ENCODE measurements at regions not wholly inside any gene's neighbourhood (a gene's known extent, or its start where the extent isn't known, plus 50 kb on each side); places are given as distances from the start of the nearest gene placed in this dataset.

GRCh38 chr16:85989376-85989775, 90.4 kb downstream of the IRF8 start:
- intact Hi-C loops (cut with DNase I) = no loop called here
- DNase-seq (ENCODE audit: missing footprints) (no peak), ATAC-seq (no peak)

GRCh38 chr16:85989863-85990643, 91.1 kb downstream of the IRF8 start:
- no peak for DNase-seq (ENCODE audit: missing footprints)
- no peak for ATAC-seq
- intact Hi-C loops (cut with DNase I) = no loop called here

- ATAC-seq (no peak), DNase-seq (ENCODE audit: missing footprints) (no peak)
- intact Hi-C loops (cut with DNase I) = no loop called here
Observed at GRCh38 chr16:85990861-85991301, 91.9 kb downstream of the IRF8 start.

GRCh38 chr16:85991425-85991824, 92.5 kb downstream of the IRF8 start:
- DNase-seq (ENCODE audit: missing footprints) = no peak
- intact Hi-C loops (cut with DNase I) = no loop called here
- ATAC-seq = no peak

- ATAC-seq (no peak), DNase-seq (ENCODE audit: missing footprints) (no peak)
- intact Hi-C loops (cut with DNase I) = no loop called here
Observed at GRCh38 chr16:85991856-85992255, 92.9 kb downstream of the IRF8 start.

GRCh38 chr16:85992359-85992758, 93.4 kb downstream of the IRF8 start:
- DNase-seq (ENCODE audit: missing footprints) (no peak), ATAC-seq (no peak)
- intact Hi-C loops (cut with DNase I) = no loop called here

GRCh38 chr16:85992779-85993178, 93.8 kb downstream of the IRF8 start:
- intact Hi-C loops (cut with DNase I) = no loop called here
- ATAC-seq (no peak), DNase-seq (ENCODE audit: missing footprints) (no peak)

- intact Hi-C loops (cut with DNase I) = no loop called here
- no peak for DNase-seq (ENCODE audit: missing footprints)
- no peak for ATAC-seq
Observed at GRCh38 chr16:85994492-85995490, 95.8 kb downstream of the IRF8 start.

GRCh38 chr16:85995541-85996423, 96.8 kb downstream of the IRF8 start:
- ATAC-seq = no peak

GRCh38 chr16:85996843-85997242, 97.9 kb downstream of the IRF8 start:
- intact Hi-C loops (cut with DNase I) = no loop called here
- DNase-seq (ENCODE audit: missing footprints) (no peak), ATAC-seq (no peak)

More at GRCh38 chr16:85995541-85996423, 96.8 kb downstream of the IRF8 start:
- no peak for DNase-seq (ENCODE audit: missing footprints)
- intact Hi-C loops (cut with DNase I) = no loop called here

- intact Hi-C loops (cut with DNase I) = no loop called here
- no peak for ATAC-seq
- no peak for DNase-seq (ENCODE audit: missing footprints)
Observed at GRCh38 chr16:85998171-85998867, 99.4 kb downstream of the IRF8 start.

- intact Hi-C loops (cut with DNase I) = no loop called here
Observed at GRCh38 chr16:85998868-85999729, 100.1 kb downstream of the IRF8 start.

GRCh38 chr16:85999778-86000177, 100.8 kb downstream of the IRF8 start:
- intact Hi-C loops (cut with DNase I) = no loop called here
- no peak for ATAC-seq

More at GRCh38 chr16:85998868-85999729, 100.1 kb downstream of the IRF8 start:
- ATAC-seq = no peak
- no peak for DNase-seq (ENCODE audit: missing footprints)

GRCh38 chr16:86002178-86002900, 103.4 kb downstream of the IRF8 start:
- DNase-seq (ENCODE audit: missing footprints) (no peak), ATAC-seq (no peak)
- intact Hi-C loops (cut with DNase I) = no loop called here

More at GRCh38 chr16:85999778-86000177, 100.8 kb downstream of the IRF8 start:
- DNase-seq (ENCODE audit: missing footprints) = no peak

- no peak for DNase-seq (ENCODE audit: missing footprints)
- intact Hi-C loops (cut with DNase I) = no loop called here
- ATAC-seq = no peak
Observed at GRCh38 chr16:86007524-86007923, 108.6 kb downstream of the IRF8 start.

- intact Hi-C loops (cut with DNase I) = no loop called here
- DNase-seq (ENCODE audit: missing footprints) (no peak), ATAC-seq (no peak)
Observed at GRCh38 chr16:86010680-86011141, 111.7 kb downstream of the IRF8 start.

GRCh38 chr16:86011532-86011931, 112.6 kb downstream of the IRF8 start:
- DNase-seq (ENCODE audit: missing footprints) (no peak), ATAC-seq (no peak)
- intact Hi-C loops (cut with DNase I) = no loop called here
